ENCODE measurements at regions not wholly inside any gene's neighbourhood (a gene's known extent, or its start where the extent isn't known, plus 50 kb on each side); places are given as distances from the start of the nearest gene placed in this dataset.

GRCh38 chr3:192062186-192062585 lies 601.2 kb downstream of the PYDC2 start:
- no peak for TF ChIP-seq YY1 (IDR thresholded peaks at IDR 0.05; ENCODE audit: insufficient read depth, insufficient read length)
- no peak for TF ChIP-seq ZNF274 (IDR thresholded peaks at IDR 0.05; ENCODE audit: low read depth, low read length)

Measured in NT2/D1 (cell line).